ENCODE measurements at regions not wholly inside any gene's neighbourhood (a gene's known extent, or its start where the extent isn't known, plus 50 kb on each side); places are given as distances from the start of the nearest gene placed in this dataset.

DNA sequence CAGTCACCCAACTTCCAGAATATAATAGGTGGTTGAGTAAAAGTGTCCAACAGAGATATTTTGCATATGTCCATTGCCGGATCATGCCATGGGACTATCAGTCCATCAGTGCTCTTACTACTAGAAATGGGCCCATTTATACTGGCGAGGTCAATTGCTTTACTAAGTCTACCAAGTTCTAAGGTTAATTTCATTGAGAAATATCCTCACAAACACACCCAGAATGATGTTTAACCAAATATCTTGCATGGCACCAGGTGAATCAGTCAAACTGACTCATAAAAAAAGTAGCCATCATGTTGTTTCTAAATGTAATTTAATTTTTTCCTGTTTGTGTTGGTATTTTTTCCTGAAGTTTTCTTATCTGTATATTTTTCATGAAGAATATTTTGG lies 1217.0 kb downstream of the RAPGEF2 start:
- TF ChIP-seq EZH2 (IDR thresholded peaks at IDR 0.05; ENCODE audit: insufficient read depth, low read length): no peak
- TF ChIP-seq CTCF (IDR thresholded peaks at IDR 0.05; ENCODE audit: insufficient read depth, low read depth, low read length): no peak
- no peaks in the 10 kb centered on the region for H3K27me3 ChIP-seq (ENCODE audit: insufficient read depth, low read length)
- no peaks in the 10 kb centered on the region for H3K36me3 ChIP-seq (ENCODE audit: insufficient read depth, low read length)
- H3K9me3 ChIP-seq (ENCODE audit: insufficient read depth, low read depth, low read length): no peaks in the 10 kb centered on the region
- no peak overlapping the region for H3K9ac ChIP-seq (ENCODE audit: low read length)
- Mint-ChIP-seq H3K36me3 (ENCODE audit: low read depth, unreplicated experiment) (no peaks in the 10 kb centered on the region), H3K4me1 (ENCODE audit: low read depth, unreplicated experiment) (peaks cover 6% of the 10 kb centered on the region), H3K27me3 (ENCODE audit: low read depth, unreplicated experiment) (no peaks in the 10 kb centered on the region), H3K27ac (ENCODE audit: unreplicated experiment) (no peak overlapping the region), H3K4me3 (ENCODE audit: unreplicated experiment) (no peak overlapping the region), H3K9me3 (ENCODE audit: unreplicated experiment) (no peaks in the 10 kb centered on the region)
- FAIRE-seq (no peak), DNase-seq (ENCODE audit: low read depth) (no peak)
- no peak overlapping the region for H2AFZ ChIP-seq (ENCODE audit: low read depth, low read length)
- no peaks in the 10 kb centered on the region for H3K79me2 ChIP-seq (ENCODE audit: insufficient read depth, low read length)
- H3K27ac ChIP-seq (ENCODE audit: low read depth, low read length): no peak overlapping the region
- H3K4me1 ChIP-seq (ENCODE audit: insufficient read depth, low read length): peaks cover 3% of the 10 kb centered on the region
- no peak overlapping the region for H3K4me2 ChIP-seq (ENCODE audit: low read length)
- no peak overlapping the region for H3K4me3 ChIP-seq (ENCODE audit: insufficient read depth, low read depth, low read length)
- H4K20me1 ChIP-seq (ENCODE audit: insufficient read depth, low read length): no peaks in the 10 kb centered on the region

DNA sequence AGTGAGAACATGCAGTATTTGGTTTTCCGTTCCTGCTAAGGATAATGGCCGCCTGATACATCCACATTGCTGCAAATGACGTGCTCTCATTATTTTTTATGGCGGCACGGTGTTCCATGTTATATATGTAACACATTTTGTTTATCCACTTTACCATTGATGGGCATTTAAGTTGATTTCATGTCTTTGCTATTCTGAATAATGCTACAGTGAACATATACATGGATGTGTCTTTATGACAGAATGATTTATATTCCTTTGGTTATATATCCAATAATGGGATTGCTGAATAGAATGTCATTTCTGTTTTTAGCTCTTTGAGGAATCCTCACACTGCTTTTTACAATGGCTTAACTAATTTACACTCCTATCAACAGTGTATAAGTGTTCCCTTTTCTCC lies 1223.2 kb downstream of the RAPGEF2 start:
- H3K27me3 ChIP-seq (ENCODE audit: insufficient read depth, low read length): no peaks in the 10 kb centered on the region
- H3K4me2 ChIP-seq (ENCODE audit: low read length): no peak overlapping the region
- H3K79me2 ChIP-seq (ENCODE audit: insufficient read depth, low read length): no peaks in the 10 kb centered on the region
- Mint-ChIP-seq H3K9me3 (ENCODE audit: unreplicated experiment) (no peaks in the 10 kb centered on the region), H3K4me1 (ENCODE audit: low read depth, unreplicated experiment) (no peaks in the 10 kb centered on the region), H3K4me3 (ENCODE audit: unreplicated experiment) (no peak overlapping the region), H3K27ac (ENCODE audit: unreplicated experiment) (no peak overlapping the region), H3K27me3 (ENCODE audit: low read depth, unreplicated experiment) (no peaks in the 10 kb centered on the region), H3K36me3 (ENCODE audit: low read depth, unreplicated experiment) (no peaks in the 10 kb centered on the region)
- DNase-seq (ENCODE audit: low read depth) (no peak), FAIRE-seq (no peak)
- no peaks in the 10 kb centered on the region for H4K20me1 ChIP-seq (ENCODE audit: insufficient read depth, low read length)
- H3K9ac ChIP-seq (ENCODE audit: low read length): no peak overlapping the region
- H2AFZ ChIP-seq (ENCODE audit: low read depth, low read length): no peak overlapping the region
- no peaks in the 10 kb centered on the region for H3K36me3 ChIP-seq (ENCODE audit: insufficient read depth, low read length)
- H3K4me1 ChIP-seq (ENCODE audit: insufficient read depth, low read length): no peaks in the 10 kb centered on the region
- no peak for TF ChIP-seq CTCF (IDR thresholded peaks at IDR 0.05; ENCODE audit: insufficient read depth, low read depth, low read length)
- TF ChIP-seq EZH2 (IDR thresholded peaks at IDR 0.05; ENCODE audit: insufficient read depth, low read length): no peak
- no peaks in the 10 kb centered on the region for H3K9me3 ChIP-seq (ENCODE audit: insufficient read depth, low read depth, low read length)
- H3K27ac ChIP-seq (ENCODE audit: low read depth, low read length): no peak overlapping the region
- no peak overlapping the region for H3K4me3 ChIP-seq (ENCODE audit: insufficient read depth, low read depth, low read length)

DNA sequence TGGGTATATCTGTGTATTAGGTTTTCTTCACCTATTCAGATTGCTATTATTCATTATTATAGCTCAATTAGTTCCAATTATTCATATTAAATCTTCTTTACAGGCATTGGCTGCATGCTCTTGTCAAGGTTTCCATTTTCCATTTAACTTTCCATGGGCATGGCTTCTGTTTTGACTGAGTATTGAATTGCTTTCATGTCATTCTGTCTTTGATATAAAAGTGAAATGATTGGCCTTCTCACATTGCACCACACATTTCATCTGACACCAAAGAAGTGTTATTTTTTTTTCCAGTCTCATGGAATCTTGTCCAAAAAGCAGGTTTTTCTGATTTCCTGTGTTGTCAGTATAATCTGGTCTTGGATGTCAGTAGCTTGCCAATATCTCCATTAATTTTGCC lies 1244.3 kb downstream of the RAPGEF2 start:
- H3K9me3 ChIP-seq (ENCODE audit: insufficient read depth, low read depth, low read length): no peaks in the 10 kb centered on the region
- no peaks in the 10 kb centered on the region for H3K27me3 ChIP-seq (ENCODE audit: insufficient read depth, low read length)
- Mint-ChIP-seq H3K9me3 (ENCODE audit: unreplicated experiment) (no peaks in the 10 kb centered on the region), H3K4me1 (ENCODE audit: low read depth, unreplicated experiment) (no peaks in the 10 kb centered on the region), H3K4me3 (ENCODE audit: unreplicated experiment) (no peak overlapping the region), H3K27me3 (ENCODE audit: low read depth, unreplicated experiment) (no peaks in the 10 kb centered on the region), H3K27ac (ENCODE audit: unreplicated experiment) (no peak overlapping the region), H3K36me3 (ENCODE audit: low read depth, unreplicated experiment) (no peaks in the 10 kb centered on the region)
- no peak overlapping the region for H3K9ac ChIP-seq (ENCODE audit: low read length)
- H4K20me1 ChIP-seq (ENCODE audit: insufficient read depth, low read length): no peaks in the 10 kb centered on the region
- no peaks in the 10 kb centered on the region for H3K79me2 ChIP-seq (ENCODE audit: insufficient read depth, low read length)
- no peak for FAIRE-seq
- H3K4me3 ChIP-seq (ENCODE audit: insufficient read depth, low read depth, low read length): no peak overlapping the region
- no peaks in the 10 kb centered on the region for H3K4me1 ChIP-seq (ENCODE audit: insufficient read depth, low read length)
- no peak for DNase-seq (ENCODE audit: low read depth)
- H3K4me2 ChIP-seq (ENCODE audit: low read length): no peak overlapping the region
- TF ChIP-seq EZH2 (IDR thresholded peaks at IDR 0.05; ENCODE audit: insufficient read depth, low read length): no peak
- no peak for TF ChIP-seq CTCF (IDR thresholded peaks at IDR 0.05; ENCODE audit: insufficient read depth, low read depth, low read length)
- H3K27ac ChIP-seq (ENCODE audit: low read depth, low read length): no peak overlapping the region
- no peaks in the 10 kb centered on the region for H3K36me3 ChIP-seq (ENCODE audit: insufficient read depth, low read length)
- H2AFZ ChIP-seq (ENCODE audit: low read depth, low read length): no peak overlapping the region
